ENCODE measurements at regions not wholly inside any gene's neighbourhood (a gene's known extent, or its start where the extent isn't known, plus 50 kb on each side); places are given as distances from the start of the nearest gene placed in this dataset.
"Not testable (repeated sequence)": the region's sequence is repeated elsewhere in the genome, so short reads cannot be mapped to it uniquely, and the experiment has no call there.

- Histone ChIP-seq H3K4me3 (ENCODE audit: low read depth, low read length) (no peak overlapping the region), H3K27ac (ENCODE audit: low read depth, low read length) (no peak overlapping the region), H3K9me3 (ENCODE audit: control insufficient read depth, insufficient read depth, low read length) (no peaks in the 10 kb centered on the region), H3K4me1 (ENCODE audit: control insufficient read depth, insufficient read depth, low read length) (no peaks in the 10 kb centered on the region), H3K36me3 (ENCODE audit: control insufficient read depth, insufficient read depth, low read length) (no peaks in the 10 kb centered on the region), H3K27me3 (ENCODE audit: control insufficient read depth, insufficient read depth, low read length) (no peaks in the 10 kb centered on the region)
- WGBS (ENCODE audit: insufficient coverage), result no CpG with 5 or more reads among the region's 1 CpG
- DNase-seq (ENCODE audit: low read depth in 4 of 6, low spot score in 6 of 6), result peak in 1 of 6 donors; percentile 9
Measured at GRCh38 chr12:90481748-90482147, 473.2 kb downstream of the CCER1 start.

- no peaks in the 10 kb centered on the region for H3K4me1 ChIP-seq (ENCODE audit: control insufficient read depth, insufficient read depth, low read length)
- no peaks in the 10 kb centered on the region for H3K36me3 ChIP-seq (ENCODE audit: control insufficient read depth, insufficient read depth, low read length)
- no peak for DNase-seq (ENCODE audit: low read depth in 4 of 6, low spot score in 6 of 6)
- no CpG with 5 or more reads among the region's 1 CpG for WGBS (ENCODE audit: insufficient coverage)
- no peak overlapping the region for H3K27ac ChIP-seq (ENCODE audit: low read depth, low read length)
- no peak overlapping the region for H3K4me3 ChIP-seq (ENCODE audit: low read depth, low read length)
- H3K27me3 ChIP-seq (ENCODE audit: control insufficient read depth, insufficient read depth, low read length), result no peaks in the 10 kb centered on the region
- no peaks in the 10 kb centered on the region for H3K9me3 ChIP-seq (ENCODE audit: control insufficient read depth, insufficient read depth, low read length)
Measured at GRCh38 chr12:90479237-90479636, 475.7 kb downstream of the CCER1 start.

- DNase-seq (ENCODE audit: low read depth in 4 of 6, low spot score in 6 of 6), result no peak
- Histone ChIP-seq H3K9me3 (ENCODE audit: control insufficient read depth, insufficient read depth, low read length) (no peaks in the 10 kb centered on the region), H3K4me1 (ENCODE audit: control insufficient read depth, insufficient read depth, low read length) (no peaks in the 10 kb centered on the region), H3K36me3 (ENCODE audit: control insufficient read depth, insufficient read depth, low read length) (no peaks in the 10 kb centered on the region), H3K27ac (ENCODE audit: low read depth, low read length) (no peak overlapping the region), H3K27me3 (ENCODE audit: control insufficient read depth, insufficient read depth, low read length) (no peaks in the 10 kb centered on the region), H3K4me3 (ENCODE audit: low read depth, low read length) (no peak overlapping the region)
- no CpG with 5 or more reads among the region's 2 CpGs for WGBS (ENCODE audit: insufficient coverage)
Measured at GRCh38 chr12:90473831-90474230, 481.1 kb downstream of the CCER1 start.

DNA sequence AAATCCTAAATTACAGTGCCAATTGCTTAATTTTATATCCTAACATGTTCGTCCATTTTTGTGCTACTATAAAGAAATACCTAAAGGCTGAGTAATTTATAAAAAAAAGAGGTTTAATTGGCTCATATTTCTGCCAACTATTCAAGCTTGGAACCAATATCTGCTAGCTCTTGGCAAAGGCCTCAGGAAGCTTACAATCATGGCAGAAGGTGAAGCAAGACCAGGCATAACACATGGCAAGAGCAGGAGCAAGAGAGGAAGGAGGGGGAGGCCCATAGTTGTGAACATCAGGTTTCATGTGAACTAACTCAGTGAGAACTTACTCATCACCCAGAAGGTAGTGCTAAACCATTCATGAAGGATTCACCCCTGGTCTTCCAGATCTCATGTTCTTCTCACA lies 494.3 kb downstream of the CCER1 start:
- H3K27me3 ChIP-seq (ENCODE audit: control insufficient read depth, insufficient read depth, low read length), result no peaks in the 10 kb centered on the region
- WGBS (ENCODE audit: insufficient coverage), result no CpG with 5 or more reads among the region's 1 CpG
- no peak overlapping the region for H3K4me3 ChIP-seq (ENCODE audit: low read depth, low read length)
- no peaks in the 10 kb centered on the region for H3K9me3 ChIP-seq (ENCODE audit: control insufficient read depth, insufficient read depth, low read length)
- no peaks in the 10 kb centered on the region for H3K4me1 ChIP-seq (ENCODE audit: control insufficient read depth, insufficient read depth, low read length)
- H3K27ac ChIP-seq (ENCODE audit: low read depth, low read length), result no peak overlapping the region
- no peaks in the 10 kb centered on the region for H3K36me3 ChIP-seq (ENCODE audit: control insufficient read depth, insufficient read depth, low read length)
- no peak for DNase-seq (ENCODE audit: low read depth in 4 of 6, low spot score in 6 of 6)

GRCh38 chr12:90456248-90456647 lies 498.7 kb downstream of the CCER1 start:
- Histone ChIP-seq H3K9me3 (ENCODE audit: control insufficient read depth, insufficient read depth, low read length) (no peaks in the 10 kb centered on the region), H3K27me3 (ENCODE audit: control insufficient read depth, insufficient read depth, low read length) (no peaks in the 10 kb centered on the region), H3K4me3 (ENCODE audit: low read depth, low read length) (no peak overlapping the region), H3K4me1 (ENCODE audit: control insufficient read depth, insufficient read depth, low read length) (no peaks in the 10 kb centered on the region), H3K36me3 (ENCODE audit: control insufficient read depth, insufficient read depth, low read length) (no peaks in the 10 kb centered on the region), H3K27ac (ENCODE audit: low read depth, low read length) (no peak overlapping the region)
- WGBS (ENCODE audit: insufficient coverage), result no CpG with 5 or more reads among the region's 3 CpGs
- DNase-seq (ENCODE audit: low read depth in 4 of 6, low spot score in 6 of 6), result no peak

GRCh38 chr12:90455756-90456155 lies 499.2 kb downstream of the CCER1 start:
- H3K27me3 ChIP-seq (ENCODE audit: control insufficient read depth, insufficient read depth, low read length), result no peaks in the 10 kb centered on the region
- no peak overlapping the region for H3K27ac ChIP-seq (ENCODE audit: low read depth, low read length)
- no peaks in the 10 kb centered on the region for H3K36me3 ChIP-seq (ENCODE audit: control insufficient read depth, insufficient read depth, low read length)
- H3K4me1 ChIP-seq (ENCODE audit: control insufficient read depth, insufficient read depth, low read length), result no peaks in the 10 kb centered on the region
- H3K9me3 ChIP-seq (ENCODE audit: control insufficient read depth, insufficient read depth, low read length), result no peaks in the 10 kb centered on the region
- WGBS (ENCODE audit: insufficient coverage), result 90% methylated on average over 2 of the region's 2 CpGs
- no peak for DNase-seq (ENCODE audit: low read depth in 4 of 6, low spot score in 6 of 6)
- no peak overlapping the region for H3K4me3 ChIP-seq (ENCODE audit: low read depth, low read length)

DNA sequence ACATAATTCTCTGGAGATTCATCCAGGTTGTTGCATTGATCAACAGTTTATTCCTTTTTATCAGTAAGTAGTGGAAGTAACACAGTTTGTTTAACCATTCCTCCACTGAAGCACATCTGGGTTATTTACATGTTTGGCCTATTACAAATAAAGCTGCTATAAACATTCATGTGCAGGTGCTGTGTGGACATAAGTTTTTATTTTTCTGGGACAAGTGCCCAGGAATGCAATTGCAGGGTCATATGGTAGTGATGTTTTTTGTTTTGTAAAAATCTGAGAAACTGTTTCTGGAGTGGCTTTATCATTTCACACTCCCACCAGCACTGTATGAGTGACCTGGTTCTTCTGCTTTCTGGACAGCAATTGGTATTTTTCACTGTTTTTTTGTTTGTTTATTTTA lies 505.4 kb downstream of the CCER1 start:
- H3K27me3 ChIP-seq (ENCODE audit: control insufficient read depth, insufficient read depth, low read length), result no peaks in the 10 kb centered on the region
- no peaks in the 10 kb centered on the region for H3K9me3 ChIP-seq (ENCODE audit: control insufficient read depth, insufficient read depth, low read length)
- peak in 2 of 6 donors; percentile 1 to 2 for DNase-seq (ENCODE audit: low read depth in 4 of 6, low spot score in 6 of 6)

GRCh38 chr12:90443466-90443865 lies 511.5 kb downstream of the CCER1 start:
- not testable (repeated sequence) for H3K4me3 ChIP-seq (ENCODE audit: low read depth, low read length)
- WGBS (ENCODE audit: insufficient coverage), result 80% methylated on average over 6 of the region's 7 CpGs

More for the DNA sequence above, 505.4 kb downstream of the CCER1 start:
- Histone ChIP-seq H3K4me1 (ENCODE audit: control insufficient read depth, insufficient read depth, low read length) (no peaks in the 10 kb centered on the region), H3K36me3 (ENCODE audit: control insufficient read depth, insufficient read depth, low read length) (no peaks in the 10 kb centered on the region), H3K4me3 (ENCODE audit: low read depth, low read length) (no peak overlapping the region), H3K27ac (ENCODE audit: low read depth, low read length) (no peak overlapping the region)

DNA sequence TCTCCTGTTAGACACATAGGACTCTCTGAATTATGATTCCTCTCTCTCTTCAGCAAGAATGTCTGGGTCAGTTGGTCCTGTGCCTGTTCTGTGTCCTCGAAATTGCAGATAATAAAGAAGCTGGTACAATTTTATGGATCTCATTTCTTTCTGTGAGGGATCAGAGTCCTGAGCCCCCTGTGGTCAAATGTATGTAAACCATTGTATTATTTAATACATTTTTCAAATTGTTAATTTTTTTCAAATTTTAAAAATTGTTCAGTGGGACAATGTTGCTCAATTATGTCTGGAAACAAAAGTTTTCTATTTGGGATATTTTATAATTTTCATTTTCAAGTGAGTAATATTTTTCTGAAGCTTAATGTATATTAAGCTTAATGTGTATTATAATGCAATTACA lies 513.5 kb downstream of the CCER1 start:
- Histone ChIP-seq H3K4me3 (ENCODE audit: low read depth, low read length) (no peak overlapping the region), H3K9me3 (ENCODE audit: control insufficient read depth, insufficient read depth, low read length) (no peaks in the 10 kb centered on the region), H3K4me1 (ENCODE audit: control insufficient read depth, insufficient read depth, low read length) (no peaks in the 10 kb centered on the region), H3K27me3 (ENCODE audit: control insufficient read depth, insufficient read depth, low read length) (no peaks in the 10 kb centered on the region), H3K36me3 (ENCODE audit: control insufficient read depth, insufficient read depth, low read length) (no peaks in the 10 kb centered on the region), H3K27ac (ENCODE audit: low read depth, low read length) (no peak overlapping the region)
- DNase-seq (ENCODE audit: low read depth in 4 of 6, low spot score in 6 of 6), result no peak
- no CpG with 5 or more reads among the region's 1 CpG for WGBS (ENCODE audit: insufficient coverage)

More at GRCh38 chr12:90443466-90443865, 511.5 kb downstream of the CCER1 start:
- H3K9me3 ChIP-seq (ENCODE audit: control insufficient read depth, insufficient read depth, low read length); H3K4me1 ChIP-seq (ENCODE audit: control insufficient read depth, insufficient read depth, low read length); H3K36me3 ChIP-seq (ENCODE audit: control insufficient read depth, insufficient read depth, low read length); H3K27me3 ChIP-seq (ENCODE audit: control insufficient read depth, insufficient read depth, low read length); DNase-seq (ENCODE audit: low read depth in 4 of 6, low spot score in 6 of 6); H3K27ac ChIP-seq (ENCODE audit: low read depth, low read length): not testable (repeated sequence)

- Histone ChIP-seq H3K4me1 (ENCODE audit: control insufficient read depth, insufficient read depth, low read length) (no peaks in the 10 kb centered on the region), H3K27me3 (ENCODE audit: control insufficient read depth, insufficient read depth, low read length) (no peaks in the 10 kb centered on the region), H3K27ac (ENCODE audit: low read depth, low read length) (no peak overlapping the region), H3K36me3 (ENCODE audit: control insufficient read depth, insufficient read depth, low read length) (no peaks in the 10 kb centered on the region), H3K9me3 (ENCODE audit: control insufficient read depth, insufficient read depth, low read length) (peaks cover 3% of the 10 kb centered on the region), H3K4me3 (ENCODE audit: low read depth, low read length) (no peak overlapping the region)
- DNase-seq (ENCODE audit: low read depth in 4 of 6, low spot score in 6 of 6), result no peak
- WGBS (ENCODE audit: insufficient coverage), result no CpG with 5 or more reads among the region's 3 CpGs
Measured at GRCh38 chr12:90428881-90429280, 526.1 kb downstream of the CCER1 start.

Data from spinal cord (tissue), 9 donors.